ENCODE measurements at regions not wholly inside any gene's neighbourhood (a gene's known extent, or its start where the extent isn't known, plus 50 kb on each side); places are given as distances from the start of the nearest gene placed in this dataset.

GRCh38 chr9:71331603-71332002 is 210.2 kb upstream of the TRPM3 start:
- TF ChIP-seq MAX (IDR thresholded peaks at IDR 0.05; ENCODE audit: low read depth, low read length) (no peak), MYC (IDR thresholded peaks at IDR 0.05; ENCODE audit: low read depth, low read length) (no peak)
- DNase-seq (ENCODE audit: low read depth): no peak

GRCh38 chr9:71329873-71330272 is 208.5 kb upstream of the TRPM3 start:
- H3K4me3 ChIP-seq (ENCODE audit: low read depth, low read length): no peak overlapping the region
- no peak for TF ChIP-seq MYC (IDR thresholded peaks at IDR 0.05; ENCODE audit: low read depth, low read length)
- no peak for TF ChIP-seq POLR2A (IDR thresholded peaks at IDR 0.05; ENCODE audit: extremely low read depth, insufficient read length)
- no peak for TF ChIP-seq CTCF (IDR thresholded peaks at IDR 0.05; ENCODE audit: low read depth, low read length)
- no peak for TF ChIP-seq MAX (IDR thresholded peaks at IDR 0.05; ENCODE audit: low read depth, low read length)
- DNase-seq (ENCODE audit: low read depth): no peak

More at GRCh38 chr9:71331603-71332002, 210.2 kb upstream of the TRPM3 start:
- H3K4me3 ChIP-seq (ENCODE audit: low read depth, low read length): no peak overlapping the region

- TF ChIP-seq MYC (IDR thresholded peaks at IDR 0.05; ENCODE audit: low read depth, low read length) (no peak), POLR2A (IDR thresholded peaks at IDR 0.05; ENCODE audit: extremely low read depth, insufficient read length) (no peak), CTCF (IDR thresholded peaks at IDR 0.05; ENCODE audit: low read depth, low read length) (no peak), MAX (IDR thresholded peaks at IDR 0.05; ENCODE audit: low read depth, low read length) (no peak)
- DNase-seq (ENCODE audit: low read depth): no peak
- H3K4me3 ChIP-seq (ENCODE audit: low read depth, low read length): no peak overlapping the region
Measured at GRCh38 chr9:71326360-71326759, 204.9 kb upstream of the TRPM3 start.

- H3K4me3 ChIP-seq (ENCODE audit: low read depth, low read length): no peak overlapping the region
- TF ChIP-seq MYC (IDR thresholded peaks at IDR 0.05; ENCODE audit: low read depth, low read length): no peak
- no peak for TF ChIP-seq POLR2A (IDR thresholded peaks at IDR 0.05; ENCODE audit: extremely low read depth, insufficient read length)
- TF ChIP-seq MAX (IDR thresholded peaks at IDR 0.05; ENCODE audit: low read depth, low read length): no peak
- no peak for TF ChIP-seq CTCF (IDR thresholded peaks at IDR 0.05; ENCODE audit: low read depth, low read length)
- no peak for DNase-seq (ENCODE audit: low read depth)
Measured at GRCh38 chr9:71323357-71323756, 201.9 kb upstream of the TRPM3 start.

- no peak for DNase-seq (ENCODE audit: low read depth)
- no peak for TF ChIP-seq POLR2A (IDR thresholded peaks at IDR 0.05; ENCODE audit: extremely low read depth, insufficient read length)
- no peak overlapping the region for H3K4me3 ChIP-seq (ENCODE audit: low read depth, low read length)
Measured at GRCh38 chr9:71322311-71322710, 200.9 kb upstream of the TRPM3 start.

- DNase-seq (ENCODE audit: low read depth): no peak
- TF ChIP-seq POLR2A (IDR thresholded peaks at IDR 0.05; ENCODE audit: extremely low read depth, insufficient read length) (no peak), MYC (IDR thresholded peaks at IDR 0.05; ENCODE audit: low read depth, low read length) (no peak), MAX (IDR thresholded peaks at IDR 0.05; ENCODE audit: low read depth, low read length) (no peak), CTCF (IDR thresholded peaks at IDR 0.05; ENCODE audit: low read depth, low read length) (no peak)
- H3K4me3 ChIP-seq (ENCODE audit: low read depth, low read length): no peak overlapping the region
Measured at GRCh38 chr9:71308454-71308853, 187.0 kb upstream of the TRPM3 start.

GRCh38 chr9:71306134-71306533 is 184.7 kb upstream of the TRPM3 start:
- TF ChIP-seq MYC (IDR thresholded peaks at IDR 0.05; ENCODE audit: low read depth, low read length): no peak
- TF ChIP-seq MAX (IDR thresholded peaks at IDR 0.05; ENCODE audit: low read depth, low read length): no peak
- no peak for TF ChIP-seq CTCF (IDR thresholded peaks at IDR 0.05; ENCODE audit: low read depth, low read length)
- no peak for TF ChIP-seq POLR2A (IDR thresholded peaks at IDR 0.05; ENCODE audit: extremely low read depth, insufficient read length)
- DNase-seq (ENCODE audit: low read depth): no peak
- no peak overlapping the region for H3K4me3 ChIP-seq (ENCODE audit: low read depth, low read length)

All from NB4 (cell line).